ENCODE measurements at regions not wholly inside any gene's neighbourhood (a gene's known extent, or its start where the extent isn't known, plus 50 kb on each side); places are given as distances from the start of the nearest gene placed in this dataset.

Small RNA genes in the stretch of these regions (small RNA-seq; reads per million reads assigned to genes)
- gene RNA5SP357, result 0 to 1.3 (median 0.39) reads per million in 7 experiments
